ENCODE measurements at regions not wholly inside any gene's neighbourhood (a gene's known extent, or its start where the extent isn't known, plus 50 kb on each side); places are given as distances from the start of the nearest gene placed in this dataset.

- no peak for TF ChIP-seq CTCF (IDR thresholded peaks at IDR 0.05)
- no peak for TF ChIP-seq POLR2A (IDR thresholded peaks at IDR 0.05)
- no peak for TF ChIP-seq POLR2AphosphoS5 (IDR thresholded peaks at IDR 0.05)
These were observed 281.2 kb upstream of the DIAPH2 start for GRCh38 chrX:96403446-96403845.
